ENCODE measurements at regions not wholly inside any gene's neighbourhood (a gene's known extent, or its start where the extent isn't known, plus 50 kb on each side); places are given as distances from the start of the nearest gene placed in this dataset.
"Not testable (repeated sequence)": the region's sequence is repeated elsewhere in the genome, so short reads cannot be mapped to it uniquely, and the experiment has no call there.

- BruUV-seq (replicated peaks), result no TSS peak
- H3K27me3 ChIP-seq (replicated peaks; ENCODE audit: control insufficient read depth, insufficient read depth, low read length), result no peaks in the 10 kb centered on the region
- peaks cover 31% of the 10 kb centered on the region for H3K4me1 Mint-ChIP-seq (ENCODE audit: low read depth, unreplicated experiment)
- POLR2A ChIA-PET, result no interaction called here
- H3K36me3 Mint-ChIP-seq (ENCODE audit: insufficient read depth, unreplicated experiment), result peaks cover 8% of the 10 kb centered on the region
- intact Hi-C loops (cut with micrococcal nuclease; ENCODE audit: unreplicated experiment), result no loop called here
- H3K4me1 ChIP-seq, result peaks cover 34% of the 10 kb centered on the region
- H3K36me3 ChIP-seq (ENCODE audit: control insufficient read depth, insufficient read depth, low read length), result no peaks in the 10 kb centered on the region
- peaks cover 28% of the 10 kb centered on the region for H3K9me3 Mint-ChIP-seq (ENCODE audit: unreplicated experiment)
- no peak for TF ChIP-seq CTCF (IDR thresholded peaks at IDR 0.05; ENCODE audit: insufficient read depth in 1 of 2, low read depth in 1 of 2, low read length in 1 of 2, severe bottlenecking in 1 of 2, unreplicated experiment in 1 of 2)
- H3K4me3 ChIP-seq (ENCODE audit: low read depth, low read length), result no peak overlapping the region
- H3K9me3 ChIP-seq, result no peaks in the 10 kb centered on the region; the same call in 1 of the 2 replicates
- no peaks in the 10 kb centered on the region for H3K27me3 Mint-ChIP-seq (ENCODE audit: insufficient read depth, unreplicated experiment)
- CTCF ChIA-PET, result no interaction called here
- no peak overlapping the region for H3K27ac Mint-ChIP-seq (ENCODE audit: unreplicated experiment)
- no peak for DNase-seq
- no peak overlapping the region for H3K4me3 Mint-ChIP-seq (ENCODE audit: unreplicated experiment)
Observed at GRCh38 chr3:31096661-31097395, 202.4 kb upstream of the GADL1 start.

GRCh38 chr3:31100519-31100918 lies 206.1 kb upstream of the GADL1 start:
- H3K4me3 ChIP-seq (ENCODE audit: low read depth, low read length), result no peak overlapping the region
- peaks cover 3% of the 10 kb centered on the region for H3K4me1 Mint-ChIP-seq (ENCODE audit: low read depth, unreplicated experiment)
- intact Hi-C loops (cut with micrococcal nuclease; ENCODE audit: unreplicated experiment), result no loop called here
- H3K36me3 ChIP-seq (ENCODE audit: control insufficient read depth, insufficient read depth, low read length), result no peaks in the 10 kb centered on the region
- POLR2A ChIA-PET, result no interaction called here
- no peaks in the 10 kb centered on the region for H3K27me3 Mint-ChIP-seq (ENCODE audit: insufficient read depth, unreplicated experiment)
- peaks cover 4% of the 10 kb centered on the region; the same call in 1 of the 2 replicates for H3K4me1 ChIP-seq
- BruUV-seq (replicated peaks), result no TSS peak
- H3K4me3 Mint-ChIP-seq (ENCODE audit: unreplicated experiment), result no peak overlapping the region
- TF ChIP-seq CTCF (IDR thresholded peaks at IDR 0.05; ENCODE audit: insufficient read depth in 1 of 2, low read depth in 1 of 2, low read length in 1 of 2, severe bottlenecking in 1 of 2, unreplicated experiment in 1 of 2), result no peak
- H3K9me3 Mint-ChIP-seq (ENCODE audit: unreplicated experiment), result peaks cover 24% of the 10 kb centered on the region
- DNase-seq, result no peak
- CTCF ChIA-PET, result no interaction called here
- no peak overlapping the region for H3K27ac Mint-ChIP-seq (ENCODE audit: unreplicated experiment)
- no peaks in the 10 kb centered on the region; the same call in 1 of the 2 replicates for H3K9me3 ChIP-seq
- H3K27me3 ChIP-seq (replicated peaks; ENCODE audit: control insufficient read depth, insufficient read depth, low read length), result no peaks in the 10 kb centered on the region
- H3K36me3 Mint-ChIP-seq (ENCODE audit: insufficient read depth, unreplicated experiment), result no peaks in the 10 kb centered on the region

- BruUV-seq (replicated peaks); H3K9me3 ChIP-seq; H3K4me1 Mint-ChIP-seq (ENCODE audit: low read depth, unreplicated experiment); H3K27me3 Mint-ChIP-seq (ENCODE audit: insufficient read depth, unreplicated experiment); H3K36me3 Mint-ChIP-seq (ENCODE audit: insufficient read depth, unreplicated experiment); H3K4me3 ChIP-seq (ENCODE audit: low read depth, low read length); POLR2A ChIA-PET; CTCF ChIA-PET; H3K27me3 ChIP-seq (replicated peaks; ENCODE audit: control insufficient read depth, insufficient read depth, low read length); H3K36me3 ChIP-seq (ENCODE audit: control insufficient read depth, insufficient read depth, low read length); intact Hi-C loops (cut with micrococcal nuclease; ENCODE audit: unreplicated experiment); DNase-seq; H3K4me1 ChIP-seq; H3K4me3 Mint-ChIP-seq (ENCODE audit: unreplicated experiment); H3K27ac Mint-ChIP-seq (ENCODE audit: unreplicated experiment): not testable (repeated sequence)
- peaks cover 24% of the 10 kb centered on the region for H3K9me3 Mint-ChIP-seq (ENCODE audit: unreplicated experiment)
Observed at GRCh38 chr3:31101285-31101684, 206.8 kb upstream of the GADL1 start.
